GM21360 (cell line): ENCODE measurements at regions not wholly inside any gene's neighbourhood (a gene's known extent, or its start where the extent isn't known, plus 50 kb on each side); places are given as distances from the start of the nearest gene placed in this dataset.
"Not testable (repeated sequence)": the region's sequence is repeated elsewhere in the genome, so short reads cannot be mapped to it uniquely, and the experiment has no call there.

Experiments
- ATAC-seq: cut with Tn5 transposase; IDR thresholded peaks from one replicate; pipeline ENCODE4 v1.9.1; 2021; ENCODE audit warnings: mild to moderate bottlenecking, moderate library complexity; ENCODE audit not compliant: unreplicated experiment

DNA sequence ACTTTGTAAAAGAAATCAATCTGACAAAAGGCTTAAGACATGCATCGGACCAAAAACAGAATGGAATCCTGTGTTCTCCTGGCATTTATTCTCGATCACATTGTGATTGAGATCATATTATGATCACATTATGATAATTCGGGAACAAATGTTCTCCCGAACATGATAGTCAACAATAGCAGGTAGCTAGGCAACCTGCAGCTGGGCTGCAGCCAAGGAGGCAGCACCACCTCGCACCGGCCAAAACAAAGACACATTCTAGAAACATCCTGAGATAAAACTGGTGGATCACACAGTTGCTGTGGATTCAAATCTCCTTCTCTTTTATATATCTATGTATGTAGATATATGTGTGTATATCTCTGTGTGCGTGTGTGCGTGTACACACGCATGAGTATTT is 480.6 kb upstream of the CYLC2 start:
- ATAC-seq: no peak

DNA sequence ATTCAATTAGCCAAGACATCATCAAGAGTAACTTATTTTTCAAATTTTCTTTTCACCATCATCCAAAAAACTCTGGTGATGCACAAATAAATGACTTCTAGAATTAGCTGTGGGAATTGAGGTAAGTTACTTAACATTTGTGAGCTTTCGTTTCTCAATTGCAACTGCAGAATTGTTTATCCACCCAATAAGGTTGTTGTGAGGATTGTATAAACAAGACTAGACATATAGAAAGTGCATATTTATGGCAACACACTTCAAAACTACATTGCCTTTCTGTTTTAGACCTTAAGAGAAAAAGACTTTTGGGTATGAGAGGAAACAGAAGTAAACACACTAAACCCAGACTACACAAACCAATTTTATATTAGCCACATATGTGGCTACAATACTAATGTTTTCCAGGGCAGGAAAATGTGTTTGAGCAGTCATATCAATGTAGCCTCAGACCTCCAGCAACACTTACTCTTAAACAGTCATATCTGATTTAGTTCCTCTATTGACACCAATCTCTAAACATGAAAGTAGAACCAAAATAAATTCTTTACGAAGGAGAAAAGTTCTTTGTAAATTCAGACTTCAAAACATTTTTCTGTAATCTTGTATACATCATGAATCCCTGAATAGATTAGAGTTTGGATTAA is 488.0 kb upstream of the CYLC2 start:
- no peak for ATAC-seq

DNA sequence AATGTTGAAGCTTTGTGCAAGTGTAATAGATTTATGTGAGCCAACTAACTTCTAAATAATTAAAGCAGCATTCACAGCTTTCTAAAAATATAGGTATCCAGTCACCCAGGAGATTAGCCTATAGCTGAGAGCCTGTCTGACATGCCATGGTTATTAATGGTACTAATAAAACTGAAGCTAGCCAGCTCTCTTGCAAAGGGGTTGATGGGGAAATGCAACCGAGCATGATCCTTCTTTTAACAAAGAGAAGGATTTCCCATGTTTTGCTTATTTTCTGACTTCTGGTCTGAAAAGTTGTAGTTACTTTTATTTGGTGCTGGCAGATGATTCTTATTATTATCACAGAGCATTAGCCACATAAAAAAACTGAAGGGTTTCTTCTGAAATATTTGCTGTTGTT is 488.7 kb upstream of the CYLC2 start:
- ATAC-seq: no peak

DNA sequence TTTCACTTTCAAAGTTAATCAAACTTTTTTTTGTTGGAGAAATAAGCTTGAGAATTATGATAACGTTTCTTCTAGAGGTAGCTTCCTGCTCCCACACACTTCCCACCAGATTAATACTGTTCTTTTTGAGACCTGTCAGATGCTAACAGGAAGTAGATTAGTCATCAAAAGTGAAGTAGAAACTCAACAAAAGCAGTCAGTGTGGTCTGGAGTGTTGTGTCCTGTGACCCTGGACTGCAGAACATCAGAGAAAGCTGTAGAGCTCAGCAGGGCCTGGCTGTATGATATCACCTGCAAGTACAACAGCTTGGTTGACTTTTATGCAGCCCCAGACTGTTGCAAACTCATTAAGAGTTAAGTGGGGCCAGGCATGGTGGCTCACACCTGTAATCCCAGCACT is 495.7 kb upstream of the CYLC2 start:
- no peak for ATAC-seq

DNA sequence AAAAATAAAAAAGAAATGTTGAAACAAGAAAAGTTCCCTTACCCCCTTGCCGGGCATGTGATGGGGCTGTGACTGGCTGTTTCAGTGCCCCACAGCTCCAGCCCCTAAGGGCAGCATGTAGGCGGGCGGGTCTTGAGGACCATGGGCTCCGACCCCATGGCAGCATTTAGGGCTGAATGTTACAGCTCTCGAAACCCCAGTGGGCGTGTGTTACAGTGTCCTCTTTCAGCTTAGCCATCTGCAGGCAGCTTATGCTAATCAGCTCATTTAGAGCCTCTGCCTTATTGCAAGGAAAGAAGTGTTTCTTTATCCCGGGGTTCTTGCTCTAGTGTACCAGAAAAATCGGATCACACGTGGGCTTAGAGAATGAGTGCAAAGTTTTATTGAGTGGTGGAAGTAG is 497.4 kb upstream of the CYLC2 start:
- ATAC-seq: no peak

DNA sequence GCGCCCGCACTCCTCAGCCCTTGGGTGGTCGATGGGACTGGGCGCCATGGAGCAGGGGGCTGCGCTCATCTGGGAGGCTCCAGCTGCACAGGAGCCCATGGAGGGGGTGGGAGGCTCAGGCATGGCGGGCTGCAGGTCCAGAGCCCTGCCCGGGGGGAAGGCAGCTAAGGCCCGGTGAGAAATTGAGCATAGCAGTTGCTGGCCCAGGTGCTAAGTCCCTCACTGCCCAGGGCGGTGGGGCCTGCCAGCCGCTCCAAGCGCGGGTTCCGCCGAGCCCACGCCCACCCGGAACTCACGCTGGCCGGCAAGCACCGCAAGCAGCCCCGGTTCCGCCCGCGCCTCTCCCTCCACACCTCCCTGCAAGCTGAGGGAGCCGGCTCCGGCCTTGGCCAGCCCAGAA is 508.2 kb upstream of the CYLC2 start:
- not testable (repeated sequence) for ATAC-seq

DNA sequence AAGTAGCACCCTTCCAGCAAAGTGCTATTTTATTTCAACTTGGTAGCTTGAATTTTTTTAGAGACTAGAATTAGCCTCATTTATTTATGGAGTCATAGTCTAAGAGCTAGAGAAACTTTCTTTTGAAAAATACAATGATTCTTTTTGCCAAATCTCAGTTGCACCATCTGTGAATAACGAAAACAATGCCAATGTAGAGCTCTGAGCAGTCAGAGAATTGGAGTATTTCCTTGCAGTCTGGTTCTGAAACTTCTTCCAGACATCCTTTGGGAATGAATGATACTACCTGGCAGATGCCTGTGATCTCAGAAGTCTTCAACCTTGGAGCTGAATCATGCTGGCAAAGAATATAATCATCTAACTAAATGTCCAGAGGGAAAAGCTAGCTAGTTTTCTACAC is 511.5 kb upstream of the CYLC2 start:
- ATAC-seq: no peak

DNA sequence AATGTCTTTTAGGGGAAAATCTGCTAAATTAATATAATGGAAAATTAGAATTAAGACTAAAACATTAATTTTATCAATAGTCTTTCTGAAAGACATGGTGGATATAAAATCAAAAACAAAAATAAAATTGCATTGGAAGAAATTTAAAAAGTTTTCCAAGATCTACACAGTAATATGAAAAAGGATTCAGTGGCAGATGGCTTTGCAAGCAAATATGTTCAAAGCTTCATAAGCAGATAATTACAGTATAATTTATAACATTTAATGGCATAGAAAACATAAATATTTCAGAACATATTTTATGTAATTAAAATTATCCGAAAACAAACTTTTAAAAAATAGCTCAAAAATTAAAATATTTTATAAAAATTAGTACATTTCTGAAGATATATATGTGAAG is 512.4 kb upstream of the CYLC2 start:
- ATAC-seq: no peak

DNA sequence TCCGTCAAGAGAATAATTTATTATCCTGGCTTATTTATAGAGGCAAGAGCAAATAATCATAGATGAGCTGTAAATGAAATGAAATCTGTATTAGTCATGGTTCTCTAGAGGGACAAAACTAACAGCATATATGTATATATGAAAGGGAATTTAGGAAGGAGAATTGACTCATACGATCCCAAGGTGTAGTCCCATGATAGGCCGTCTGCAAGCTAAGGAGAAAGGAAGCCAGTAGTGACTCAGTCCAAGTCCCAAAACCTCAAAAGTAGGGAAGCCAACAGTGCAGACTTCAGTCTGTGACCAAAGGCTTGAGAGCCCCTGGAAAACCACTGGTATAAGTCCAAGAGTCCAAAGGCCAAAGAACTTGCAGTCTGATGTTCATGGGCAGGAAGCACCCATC is 515.9 kb upstream of the CYLC2 start:
- ATAC-seq: no peak

DNA sequence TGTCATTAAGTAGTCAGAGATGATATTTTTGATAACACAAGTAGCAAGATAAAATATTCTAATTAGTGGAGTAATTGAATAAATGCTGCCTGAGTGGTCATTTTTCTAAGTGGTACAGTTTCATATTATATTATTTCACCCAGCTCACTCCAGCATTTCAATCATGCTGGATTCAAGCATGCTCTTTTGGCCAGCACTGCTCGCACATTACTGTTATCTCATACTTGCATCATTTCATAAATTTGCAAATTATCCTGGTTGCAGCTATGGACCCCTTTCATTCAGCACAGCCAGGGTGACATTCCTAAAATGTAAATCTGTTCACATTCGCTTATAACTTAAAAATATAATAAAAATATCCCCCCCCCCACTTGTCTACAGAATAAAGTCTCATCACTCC is 520.8 kb upstream of the CYLC2 start:
- ATAC-seq: no peak

DNA sequence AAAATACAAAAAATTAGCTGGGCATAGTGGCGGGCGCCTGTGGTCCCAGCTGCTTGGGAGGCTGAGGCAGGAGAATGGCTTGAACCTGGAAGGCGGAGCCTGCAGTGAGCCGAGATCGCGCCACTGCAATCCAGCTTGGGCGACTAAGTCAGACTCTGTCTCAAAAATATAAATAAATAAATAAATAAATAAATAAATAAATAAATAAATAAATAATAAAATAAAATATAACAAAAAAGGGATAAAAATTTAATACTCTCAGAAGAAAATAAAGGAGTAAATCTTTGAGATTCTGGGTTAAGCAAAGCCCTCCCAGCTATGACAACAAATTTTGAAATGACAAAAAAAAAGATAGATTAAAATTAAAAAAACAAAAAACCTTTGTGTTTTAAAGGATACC is 525.7 kb upstream of the CYLC2 start:
- not testable (repeated sequence) for ATAC-seq

DNA sequence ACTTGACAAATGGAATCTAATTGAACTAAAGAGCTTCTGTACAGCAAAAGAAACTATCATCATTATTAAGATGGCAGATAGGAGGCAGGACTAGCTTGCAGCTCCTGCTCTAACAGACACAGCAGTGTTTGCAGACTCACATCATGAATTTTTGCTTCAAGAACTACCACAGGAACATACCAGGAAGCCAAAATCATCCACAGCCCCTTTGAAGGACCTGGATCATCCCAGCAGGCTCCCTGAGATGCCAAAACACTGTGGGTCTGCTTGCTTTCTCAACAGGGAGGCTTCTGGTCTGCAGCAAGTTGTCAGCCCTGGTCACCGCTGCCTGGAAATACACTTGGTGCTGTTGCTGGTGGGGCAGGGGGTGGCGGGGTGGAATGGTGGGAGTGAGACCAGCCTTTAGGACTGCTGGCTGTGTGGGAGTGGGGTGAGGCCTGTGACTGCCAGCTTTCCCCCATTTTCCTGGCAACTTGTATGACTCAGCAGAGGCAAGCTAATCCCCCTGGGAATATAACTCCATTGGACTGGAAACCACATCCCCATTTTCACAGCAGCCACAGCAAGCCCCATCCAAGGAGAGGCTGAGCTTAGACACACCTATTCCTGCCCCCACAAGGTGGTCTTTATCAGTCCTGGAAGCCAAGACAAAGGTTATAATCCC is 533.8 kb upstream of the CYLC2 start:
- ATAC-seq: no peak

DNA sequence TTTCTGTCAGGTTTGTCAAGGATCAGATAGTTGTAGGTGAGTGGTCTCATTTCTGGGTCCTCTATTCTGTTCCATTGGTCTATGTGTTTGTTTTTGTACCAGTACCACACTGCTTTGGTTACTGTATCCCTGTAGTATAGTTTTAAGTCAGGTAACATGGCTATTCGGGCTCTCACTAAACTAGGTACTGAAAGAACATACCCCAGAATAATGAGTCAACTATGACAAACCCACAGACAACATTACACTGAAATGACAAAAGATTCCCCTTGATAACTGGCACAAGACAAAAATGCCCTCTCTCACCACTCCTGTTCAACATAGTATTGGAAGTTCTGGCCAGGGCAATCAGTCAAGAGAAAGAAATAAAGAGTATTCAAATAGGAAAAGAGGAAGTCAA is 535.3 kb upstream of the CYLC2 start:
- ATAC-seq: no peak

DNA sequence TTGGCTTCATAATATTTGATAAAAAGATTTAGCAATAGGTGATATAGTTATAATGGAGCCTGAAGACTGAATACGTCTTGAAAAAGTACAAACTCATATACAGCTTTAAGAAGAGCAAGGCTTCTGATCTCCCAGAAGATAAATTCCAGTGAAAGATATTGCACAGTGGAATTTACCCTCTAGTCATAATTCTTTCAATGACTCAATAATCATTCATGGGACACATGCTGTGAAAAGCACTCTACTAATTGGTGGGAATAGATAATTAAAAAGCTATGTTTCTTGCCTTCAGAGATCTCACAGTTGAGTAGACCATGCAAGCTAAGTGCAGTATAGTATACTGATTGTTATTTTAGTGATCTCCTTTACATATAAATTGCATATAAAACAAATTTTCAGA is 538.6 kb upstream of the CYLC2 start:
- no peak for ATAC-seq

DNA sequence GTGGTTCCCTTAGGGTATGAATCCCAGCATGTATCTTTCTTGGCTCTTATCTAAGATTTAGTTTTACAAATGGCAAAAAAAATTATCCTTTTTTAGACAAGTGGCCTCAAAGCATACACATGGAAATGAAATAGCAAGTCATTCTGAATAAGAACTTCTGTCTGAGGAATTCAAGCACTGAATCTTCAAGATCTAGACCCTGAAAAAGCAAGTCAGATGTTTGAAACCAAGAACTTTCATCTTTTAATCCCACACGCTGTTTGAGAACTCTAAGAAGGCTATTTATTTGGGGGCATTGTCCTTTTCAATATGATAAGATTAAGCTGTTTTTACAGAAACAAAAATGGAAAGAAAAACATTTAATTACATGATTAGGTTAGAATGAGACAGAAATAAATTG is 549.2 kb upstream of the CYLC2 start:
- ATAC-seq: no peak

DNA sequence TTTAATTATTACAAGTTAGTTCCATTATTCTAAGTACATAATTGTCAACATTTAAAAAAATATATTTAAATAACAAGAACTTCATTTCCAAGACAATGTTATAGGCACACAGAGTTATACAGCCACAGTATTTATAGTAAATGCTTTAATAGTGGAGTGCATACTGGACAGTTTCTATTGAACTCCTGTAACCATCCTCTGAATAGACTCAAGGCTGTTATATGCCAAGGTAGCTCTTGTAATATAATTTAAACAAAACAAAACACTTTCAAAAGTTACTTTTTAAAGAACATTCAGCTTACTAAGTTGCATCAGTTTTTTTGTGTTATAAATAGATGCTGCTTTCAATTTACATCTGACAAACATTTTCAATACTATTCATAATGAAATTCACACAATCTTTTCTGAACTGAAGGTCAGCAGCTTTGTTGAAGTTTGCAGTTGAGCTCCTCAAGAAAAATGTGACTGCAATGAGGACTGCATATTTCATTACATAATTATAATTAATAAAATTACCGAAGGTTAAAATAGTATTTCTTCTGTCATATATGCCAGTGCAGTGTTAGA is 549.9 kb upstream of the CYLC2 start:
- ATAC-seq: no peak

DNA sequence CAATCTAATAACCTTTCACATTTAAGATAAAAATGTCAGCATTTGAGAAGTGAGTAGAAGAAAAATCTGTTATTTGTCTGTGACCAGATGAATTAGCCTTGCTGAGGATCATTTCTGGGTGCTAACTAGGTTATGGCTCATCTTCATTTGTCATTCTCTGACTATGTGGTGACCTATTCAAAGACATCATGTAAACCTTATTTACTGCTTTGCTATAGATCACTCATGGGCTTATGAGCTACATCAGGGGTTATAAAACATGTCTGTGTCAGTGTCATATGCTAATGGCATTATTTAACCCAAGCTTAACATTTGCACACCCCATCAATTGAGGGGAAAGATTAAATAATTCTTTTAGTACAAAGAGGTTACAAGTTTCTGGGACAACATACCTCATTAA is 555.5 kb upstream of the CYLC2 start:
- ATAC-seq: no peak

DNA sequence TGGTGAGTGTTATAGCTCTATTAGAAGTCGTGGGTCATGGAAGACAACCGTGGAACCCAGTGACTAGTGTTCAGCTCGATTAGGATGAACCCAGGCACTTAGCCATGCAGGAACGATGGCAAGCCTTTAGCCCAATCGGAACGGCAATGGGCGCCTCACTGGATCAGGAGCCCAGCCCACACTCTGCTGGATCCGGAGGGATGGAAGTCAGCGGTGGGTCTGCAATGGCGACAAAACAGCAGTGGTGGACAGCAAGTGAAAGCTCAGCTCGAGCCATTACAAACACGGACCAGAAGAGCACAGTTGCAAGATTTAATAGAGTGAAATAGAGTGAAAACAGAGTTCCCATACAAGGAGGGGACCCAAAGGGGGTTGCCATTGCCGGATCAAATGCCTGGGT is 558.5 kb upstream of the CYLC2 start:
- ATAC-seq: not testable (repeated sequence)

DNA sequence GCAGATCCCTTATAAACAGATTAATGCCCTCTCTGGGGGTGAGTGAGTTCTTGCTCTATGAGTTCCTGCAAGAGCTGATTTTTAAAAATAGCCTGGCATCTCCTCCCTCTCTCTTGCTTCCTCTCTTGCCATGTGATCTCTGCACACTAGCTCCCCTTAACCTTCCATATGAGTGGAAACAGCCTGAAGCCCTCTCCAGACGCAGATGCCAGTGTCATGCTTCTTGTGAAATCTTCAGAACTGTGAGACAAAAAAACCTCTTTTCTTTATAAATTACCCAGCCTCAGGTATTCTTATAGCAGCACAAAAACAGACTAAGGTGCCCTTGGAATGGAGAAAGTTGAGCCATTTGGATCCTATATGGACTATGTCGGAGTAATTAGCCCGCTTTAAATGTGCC is 559.7 kb upstream of the CYLC2 start:
- ATAC-seq: no peak

DNA sequence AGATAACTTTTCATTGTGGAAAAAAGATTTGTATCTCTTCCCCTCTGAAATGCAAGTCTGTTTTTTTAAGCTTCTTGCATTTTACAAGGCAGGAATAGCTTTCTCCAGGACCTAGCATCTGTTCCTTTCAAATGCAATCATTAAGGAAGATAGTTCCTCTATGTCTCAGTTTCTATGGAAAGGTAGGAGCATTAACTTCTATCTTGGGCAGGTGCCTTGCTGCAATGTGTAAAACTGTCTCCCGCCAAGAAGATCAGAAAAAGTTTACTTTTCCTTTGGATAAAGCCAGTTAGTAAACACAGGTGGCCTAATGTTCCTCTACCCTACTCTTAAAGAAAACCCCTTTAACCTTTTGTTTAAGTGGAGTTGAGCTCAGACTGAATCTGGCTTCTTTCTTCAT is 560.6 kb upstream of the CYLC2 start:
- ATAC-seq: no peak

DNA sequence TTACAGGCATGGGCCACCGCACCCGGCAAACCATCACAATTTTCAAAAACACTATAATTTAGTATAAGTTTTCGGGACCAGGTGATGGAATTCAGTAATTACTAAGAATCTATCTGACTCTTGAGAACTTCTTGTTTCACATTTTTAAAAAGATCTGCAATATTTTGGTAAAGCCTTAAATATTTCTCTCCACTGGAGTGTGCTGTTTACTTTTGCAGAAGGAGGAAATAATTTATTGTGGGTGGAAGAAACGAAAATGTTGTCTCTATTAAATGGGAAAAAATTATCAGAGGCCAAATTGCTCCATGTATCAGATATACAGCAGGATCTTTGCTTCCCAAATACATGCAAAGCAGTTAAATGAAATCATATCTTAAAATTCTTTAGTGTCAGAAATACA is 566.8 kb upstream of the CYLC2 start:
- ATAC-seq: no peak

DNA sequence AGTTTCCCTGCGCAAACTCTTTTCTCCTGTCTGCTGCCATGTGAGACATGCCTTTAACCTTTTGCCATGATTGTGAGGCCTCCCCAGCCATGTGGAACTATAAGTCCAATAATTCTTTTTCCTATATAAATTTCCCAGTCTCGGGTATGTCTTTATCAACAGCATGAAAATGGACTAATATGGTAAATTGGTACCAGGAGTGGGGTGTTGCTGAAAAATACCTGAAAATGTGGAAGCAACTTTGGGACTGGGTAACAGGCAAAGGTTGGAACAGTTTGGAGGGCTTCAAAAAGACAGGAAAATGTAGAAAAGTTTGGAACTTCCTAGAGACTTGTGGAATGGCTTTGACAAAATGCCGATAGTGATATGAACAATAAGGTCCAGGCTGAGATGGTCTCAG is 578.9 kb upstream of the CYLC2 start:
- not testable (repeated sequence) for ATAC-seq
